EL (cell line): ENCODE measurements at regions not wholly inside any gene's neighbourhood (a gene's known extent, or its start where the extent isn't known, plus 50 kb on each side); places are given as distances from the start of the nearest gene placed in this dataset.

Experiments used
- DNase-seq: peaks from one replicate; pipeline ENCODE4 v3.0.0-alpha.2; 2016

- DNase-seq: no peak
These were observed 62.0 kb downstream of the SUCNR1 start for GRCh38 chr3:151935446-151935845.

GRCh38 chr3:151940481-151940880, 67.0 kb downstream of the SUCNR1 start:
- DNase-seq: no peak

- no peak for DNase-seq
These were observed 70.1 kb downstream of the SUCNR1 start for GRCh38 chr3:151943539-151943938.

GRCh38 chr3:151944356-151944755, 70.9 kb downstream of the SUCNR1 start:
- no peak for DNase-seq

- DNase-seq: no peak
These were observed 73.2 kb downstream of the SUCNR1 start for GRCh38 chr3:151946606-151947005.

GRCh38 chr3:151949706-151950105, 76.3 kb downstream of the SUCNR1 start:
- DNase-seq: peak; percentile 15

- no peak for DNase-seq
These were observed 81.9 kb downstream of the SUCNR1 start for GRCh38 chr3:151955356-151955755.

- no peak for DNase-seq
These were observed 87.6 kb downstream of the SUCNR1 start for GRCh38 chr3:151960961-151961580.

- DNase-seq: no peak
These were observed 88.9 kb downstream of the SUCNR1 start for GRCh38 chr3:151962352-151962751.

- DNase-seq: no peak
These were observed 89.5 kb downstream of the SUCNR1 start for GRCh38 chr3:151962912-151963311.

GRCh38 chr3:151964743-151965142, 91.3 kb downstream of the SUCNR1 start:
- DNase-seq: no peak

- no peak for DNase-seq
These were observed 95.7 kb downstream of the SUCNR1 start for GRCh38 chr3:151969026-151969642.

GRCh38 chr3:151971814-151972579, 98.6 kb downstream of the SUCNR1 start:
- no peak for DNase-seq

GRCh38 chr3:151974067-151974466, 100.6 kb downstream of the SUCNR1 start:
- peak; percentile 73 for DNase-seq

- DNase-seq: peak; percentile 96
These were observed 103.0 kb downstream of the SUCNR1 start for GRCh38 chr3:151976211-151977050.

GRCh38 chr3:151979906-151980305, 106.5 kb downstream of the SUCNR1 start:
- no peak for DNase-seq

- DNase-seq: no peak
These were observed 110.1 kb downstream of the SUCNR1 start for GRCh38 chr3:151983538-151983937.

- DNase-seq: no peak
These were observed 112.5 kb downstream of the SUCNR1 start for GRCh38 chr3:151985787-151986430.

GRCh38 chr3:151987893-151988292, 114.5 kb downstream of the SUCNR1 start:
- DNase-seq: no peak

- no peak for DNase-seq
These were observed 116.2 kb downstream of the SUCNR1 start for GRCh38 chr3:151989621-151990020.

- DNase-seq: no peak
These were observed 117.4 kb downstream of the SUCNR1 start for GRCh38 chr3:151990696-151991376.
